Neural progenitor cell (in vitro differentiated cells): ENCODE measurements at regions not wholly inside any gene's neighbourhood (a gene's known extent, or its start where the extent isn't known, plus 50 kb on each side); places are given as distances from the start of the nearest gene placed in this dataset.

Experiments used
- DNase-seq: peaks from one replicate; pipeline ENCODE4 v3.0.0-alpha.2; 2016; ENCODE audit warnings: low spot score
- H2AFZ ChIP-seq: fragments of 200-600 bp; sonication (generic); replicated peaks from 2 replicates; pipeline ENCODE4 v1.6.1; 2016; ENCODE audit warnings: antibody characterized with exemption
- H3F3A ChIP-seq: fragments of 200-600 bp; sonication (generic); 2 replicates; pipeline ENCODE4 v1.6.1; 2016; ENCODE audit warnings: antibody characterized with exemption, low read depth
- H3K27ac ChIP-seq: fragments of 200-600 bp; sonication (generic); 2 replicates; pipeline ENCODE4 v1.5.1; 2016; ENCODE audit warnings: mild to moderate bottlenecking
- H3K27me3 ChIP-seq: fragments of 200-600 bp; sonication (generic); 2 replicates; pipeline ENCODE4 v1.6.1; 2016; ENCODE audit warnings: mild to moderate bottlenecking, moderate library complexity
- H3K36me3 ChIP-seq: fragments of 200-600 bp; sonication (generic); 2 replicates; pipeline ENCODE4 v1.5.1; 2016
- H3K4me1 ChIP-seq: fragments of 200-600 bp; sonication (generic); 2 replicates; pipeline ENCODE4 v1.6.1; 2016; ENCODE audit warnings: mixed run types
- H3K4me2 ChIP-seq: fragments of 200-600 bp; sonication (generic); 2 replicates; pipeline ENCODE4 v1.6.1; 2016
- H3K4me3 ChIP-seq: fragments of 200-600 bp; sonication (generic); 2 replicates; pipeline ENCODE4 v1.5.1; 2016
- H3K79me2 ChIP-seq: fragments of 200-600 bp; sonication (generic); 2 replicates; pipeline ENCODE4 v1.6.1; 2016; ENCODE audit warnings: low read depth
- H3K9ac ChIP-seq: fragments of 200-600 bp; sonication (generic); 2 replicates; pipeline ENCODE4 v1.6.1; 2016
- H3K9me3 ChIP-seq: fragments of 200-600 bp; sonication (generic); 2 replicates; pipeline ENCODE4 v1.5.1; 2016; ENCODE audit warnings: low read depth
- H4K20me1 ChIP-seq: fragments of 200-600 bp; sonication (generic); 2 replicates; pipeline ENCODE4 v1.6.1; 2016; ENCODE audit warnings: low read depth
- H3K27ac Mint-ChIP-seq: 3 replicates; pipeline ENCODE4 v1.8.0; 2021; ENCODE audit warnings: mixed read lengths
- H3K27me3 Mint-ChIP-seq: 2 replicates; pipeline ENCODE4 v1.8.0; 2022; ENCODE audit warnings: low read depth, mild to moderate bottlenecking, inconsistent platforms, moderate library complexity, mixed read lengths; ENCODE audit not compliant: insufficient read depth
- H3K36me3 Mint-ChIP-seq: 3 replicates; pipeline ENCODE4 v1.8.0; 2021; ENCODE audit warnings: mixed read lengths
- H3K4me1 Mint-ChIP-seq: 3 replicates; pipeline ENCODE4 v1.8.0; 2021; ENCODE audit warnings: mixed read lengths
- H3K4me3 Mint-ChIP-seq: 3 replicates; pipeline ENCODE4 v1.8.0; 2021; ENCODE audit warnings: mild to moderate bottlenecking, moderate library complexity, mixed read lengths
- H3K9me3 Mint-ChIP-seq: 3 replicates; pipeline ENCODE4 v1.8.0; 2020; ENCODE audit warnings: mixed read lengths
- CTCF ChIP-seq: fragments of 200-600 bp; sonication (generic); IDR thresholded peaks from 2 replicates; pipeline ENCODE4 v1.5.1; 2017; ENCODE audit warnings: antibody characterized with exemption, mild to moderate bottlenecking
- EZH2 ChIP-seq: fragments of 200-600 bp; sonication (generic); IDR thresholded peaks from 2 replicates; pipeline ENCODE4 v1.6.1; 2017; ENCODE audit warnings: antibody characterized with exemption, mild to moderate bottlenecking, moderate library complexity
- EZH2phosphoT487 ChIP-seq: fragments of 200-600 bp; sonication (generic); IDR thresholded peaks from 2 replicates; pipeline ENCODE4 v1.6.1; 2017; ENCODE audit warnings: antibody characterized with exemption

GRCh38 chr12:58419905-58420304 lies 478.5 kb downstream of the ATP23 start:
- H3K4me1 Mint-ChIP-seq, result peaks cover 15% of the 10 kb centered on the region
- H3K27me3 Mint-ChIP-seq, result peaks cover 6% of the 10 kb centered on the region
- H3K27ac ChIP-seq, result no peak overlapping the region
- H3F3A ChIP-seq, result peaks cover 6% of the 10 kb centered on the region
- H3K9ac ChIP-seq, result no peak overlapping the region
- no peaks in the 10 kb centered on the region for H3K36me3 Mint-ChIP-seq
- H3K36me3 ChIP-seq, result no peaks in the 10 kb centered on the region
- H3K27me3 ChIP-seq, result peaks cover 17% of the 10 kb centered on the region
- no peak overlapping the region for H3K4me3 Mint-ChIP-seq
- no peaks in the 10 kb centered on the region for H4K20me1 ChIP-seq
- H2AFZ ChIP-seq, result no peak overlapping the region
- no peak overlapping the region for H3K27ac Mint-ChIP-seq
- H3K79me2 ChIP-seq, result no peaks in the 10 kb centered on the region
- no peaks in the 10 kb centered on the region for H3K9me3 ChIP-seq
- peaks cover 7% of the 10 kb centered on the region for H3K9me3 Mint-ChIP-seq
- TF ChIP-seq CTCF (no peak), EZH2 (no peak), EZH2phosphoT487 (no peak)
- H3K4me2 ChIP-seq, result no peak overlapping the region
- peaks cover 26% of the 10 kb centered on the region for H3K4me1 ChIP-seq
- H3K4me3 ChIP-seq, result no peak overlapping the region
- DNase-seq, result no peak

GRCh38 chr12:58420503-58420902 lies 479.1 kb downstream of the ATP23 start:
- H4K20me1 ChIP-seq, result no peaks in the 10 kb centered on the region
- Mint-ChIP-seq H3K36me3 (no peaks in the 10 kb centered on the region), H3K9me3 (peaks cover 7% of the 10 kb centered on the region), H3K27me3 (peaks cover 6% of the 10 kb centered on the region), H3K4me1 (peaks cover 21% of the 10 kb centered on the region), H3K27ac (no peak overlapping the region), H3K4me3 (no peak overlapping the region)
- H3K4me2 ChIP-seq, result no peak overlapping the region
- TF ChIP-seq EZH2phosphoT487, result no peak
- no peak for TF ChIP-seq CTCF
- no peak for TF ChIP-seq EZH2
- H3K79me2 ChIP-seq, result no peaks in the 10 kb centered on the region
- H3K4me1 ChIP-seq, result peaks cover 23% of the 10 kb centered on the region
- H2AFZ ChIP-seq, result no peak overlapping the region
- H3K9ac ChIP-seq, result no peak overlapping the region
- H3K9me3 ChIP-seq, result no peaks in the 10 kb centered on the region
- H3K27ac ChIP-seq, result no peak overlapping the region
- peaks cover 11% of the 10 kb centered on the region for H3F3A ChIP-seq
- no peaks in the 10 kb centered on the region for H3K36me3 ChIP-seq
- DNase-seq, result no peak
- peaks cover 17% of the 10 kb centered on the region for H3K27me3 ChIP-seq
- H3K4me3 ChIP-seq, result no peak overlapping the region

- TF ChIP-seq EZH2 (no peak), EZH2phosphoT487 (no peak), CTCF (no peak)
- no peaks in the 10 kb centered on the region for H3K79me2 ChIP-seq
Observed at GRCh38 chr12:58421990-58422389, 480.6 kb downstream of the ATP23 start.

More at GRCh38 chr12:58421990-58422389, 480.6 kb downstream of the ATP23 start:
- no peak overlapping the region for H2AFZ ChIP-seq
- H3K27ac ChIP-seq, result no peak overlapping the region
- Mint-ChIP-seq H3K36me3 (no peaks in the 10 kb centered on the region), H3K4me3 (no peak overlapping the region), H3K4me1 (peaks cover 27% of the 10 kb centered on the region), H3K27me3 (peaks cover 5% of the 10 kb centered on the region), H3K27ac (no peak overlapping the region), H3K9me3 (peaks cover 8% of the 10 kb centered on the region)
- H3K36me3 ChIP-seq, result no peaks in the 10 kb centered on the region
- no peaks in the 10 kb centered on the region for H4K20me1 ChIP-seq
- H3K27me3 ChIP-seq, result peaks cover 17% of the 10 kb centered on the region
- H3K4me3 ChIP-seq, result no peak overlapping the region
- peaks cover 26% of the 10 kb centered on the region for H3F3A ChIP-seq
- no peaks in the 10 kb centered on the region for H3K9me3 ChIP-seq
- no peak overlapping the region for H3K4me2 ChIP-seq
- peaks cover 21% of the 10 kb centered on the region for H3K4me1 ChIP-seq
- no peak for DNase-seq
- no peak overlapping the region for H3K9ac ChIP-seq
